ENCODE measurements at regions not wholly inside any gene's neighbourhood (a gene's known extent, or its start where the extent isn't known, plus 50 kb on each side); places are given as distances from the start of the nearest gene placed in this dataset.
"Not testable (repeated sequence)": the region's sequence is repeated elsewhere in the genome, so short reads cannot be mapped to it uniquely, and the experiment has no call there.

DNA sequence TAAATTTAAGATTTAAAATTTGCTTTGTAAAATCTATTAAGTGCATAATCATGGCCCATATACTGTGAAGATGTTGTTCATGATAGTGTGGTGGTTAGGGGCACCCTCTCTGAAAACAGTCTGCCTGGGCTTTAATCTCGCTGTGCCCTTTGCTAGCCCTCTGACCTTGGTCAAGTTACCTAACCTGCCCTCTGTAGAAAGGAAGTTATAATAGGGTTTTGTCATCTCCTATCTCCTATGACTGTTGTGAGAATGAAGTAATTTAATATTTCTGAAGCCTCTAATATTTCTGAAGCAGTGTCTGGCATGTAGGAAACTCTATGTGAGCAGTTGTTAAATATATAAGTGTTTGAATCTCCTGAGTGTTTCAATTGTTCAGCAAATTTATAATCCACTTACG is 116.6 kb upstream of the IVNS1ABP start:
- no peak for DNase-seq
- no peaks in the 10 kb centered on the region for H3K4me1 Mint-ChIP-seq
- H3K27me3 Mint-ChIP-seq, result no peaks in the 10 kb centered on the region
- no peak overlapping the region for H3K4me3 Mint-ChIP-seq
- H3K36me3 Mint-ChIP-seq (ENCODE audit: low read depth), result no peaks in the 10 kb centered on the region
- H3K27ac Mint-ChIP-seq, result no peak overlapping the region
- ATAC-seq, result no peak
- no peaks in the 10 kb centered on the region for H3K9me3 ChIP-seq (ENCODE audit: control insufficient read depth, low read length, poor library complexity, severe bottlenecking)

- no peak overlapping the region for H3K4me3 Mint-ChIP-seq
- H3K36me3 Mint-ChIP-seq (ENCODE audit: low read depth), result no peaks in the 10 kb centered on the region
- DNase-seq (no peak), ATAC-seq (no peak)
- no peaks in the 10 kb centered on the region for H3K9me3 ChIP-seq (ENCODE audit: control insufficient read depth, low read length, poor library complexity, severe bottlenecking)
- H3K27ac Mint-ChIP-seq, result no peak overlapping the region
- H3K27me3 Mint-ChIP-seq, result no peaks in the 10 kb centered on the region
- H3K4me1 Mint-ChIP-seq, result no peaks in the 10 kb centered on the region
These were observed 115.9 kb upstream of the IVNS1ABP start for GRCh38 chr1:185432948-185433347.

GRCh38 chr1:185431612-185432011 is 114.6 kb upstream of the IVNS1ABP start:
- DNase-seq (no peak), ATAC-seq (no peak)
- Mint-ChIP-seq H3K27ac (no peak overlapping the region), H3K36me3 (ENCODE audit: low read depth) (no peaks in the 10 kb centered on the region), H3K4me1 (no peaks in the 10 kb centered on the region), H3K27me3 (no peaks in the 10 kb centered on the region), H3K4me3 (no peak overlapping the region)
- no peaks in the 10 kb centered on the region for H3K9me3 ChIP-seq (ENCODE audit: control insufficient read depth, low read length, poor library complexity, severe bottlenecking)

DNA sequence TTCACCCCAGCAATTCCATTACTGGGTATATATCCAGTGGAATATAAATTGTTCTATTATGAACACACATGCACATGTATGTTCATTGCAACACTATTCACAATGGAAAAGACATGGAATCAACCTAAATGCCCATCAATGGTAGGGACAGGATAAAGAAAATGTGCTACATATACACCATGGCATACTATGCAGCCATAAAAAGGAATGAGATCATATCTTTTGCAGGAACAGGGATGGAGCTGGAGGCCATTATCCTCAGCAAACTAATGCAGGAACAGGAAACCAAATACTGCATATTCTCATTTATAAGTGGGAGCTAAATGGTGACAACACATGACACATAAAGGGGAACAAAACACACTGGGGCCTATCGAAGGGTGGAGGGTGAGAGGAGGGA is 112.6 kb upstream of the IVNS1ABP start:
- not testable (repeated sequence) for H3K27ac Mint-ChIP-seq

GRCh38 chr1:185427776-185428175 is 110.7 kb upstream of the IVNS1ABP start:
- Mint-ChIP-seq H3K27me3 (no peaks in the 10 kb centered on the region), H3K4me3 (no peak overlapping the region), H3K4me1 (peaks cover 3% of the 10 kb centered on the region), H3K27ac (no peak overlapping the region), H3K36me3 (ENCODE audit: low read depth) (no peaks in the 10 kb centered on the region)
- no peak for DNase-seq
- H3K9me3 ChIP-seq (ENCODE audit: control insufficient read depth, low read length, poor library complexity, severe bottlenecking), result no peaks in the 10 kb centered on the region
- no peak for ATAC-seq

More for the DNA sequence above, 112.6 kb upstream of the IVNS1ABP start:
- not testable (repeated sequence) for H3K36me3 Mint-ChIP-seq (ENCODE audit: low read depth); H3K4me3 Mint-ChIP-seq; ATAC-seq; H3K4me1 Mint-ChIP-seq; H3K9me3 ChIP-seq (ENCODE audit: control insufficient read depth, low read length, poor library complexity, severe bottlenecking); H3K27me3 Mint-ChIP-seq; DNase-seq

DNA sequence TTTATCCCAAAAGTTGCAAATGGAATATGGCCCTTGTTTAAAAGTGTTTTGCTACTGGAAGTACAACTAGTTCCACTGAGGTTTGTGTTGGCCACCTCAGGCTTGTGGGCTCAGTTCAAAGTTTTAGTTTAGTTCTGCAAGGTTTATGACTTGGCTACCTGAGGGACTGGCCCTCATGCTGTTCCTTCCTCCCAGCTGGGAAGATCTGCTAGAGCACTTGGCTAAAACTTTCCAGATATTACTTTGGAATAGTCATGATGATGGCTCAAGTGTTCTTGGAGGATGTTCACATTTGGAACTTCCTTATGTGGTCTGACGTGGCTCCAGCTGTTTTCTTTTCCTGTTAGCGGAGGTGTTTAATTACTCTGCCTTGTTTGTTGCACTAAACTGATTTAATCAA is 110.2 kb upstream of the IVNS1ABP start:
- DNase-seq, result no peak
- H3K9me3 ChIP-seq (ENCODE audit: control insufficient read depth, low read length, poor library complexity, severe bottlenecking), result no peaks in the 10 kb centered on the region
- Mint-ChIP-seq H3K27me3 (no peaks in the 10 kb centered on the region), H3K4me3 (no peak overlapping the region), H3K4me1 (peaks cover 3% of the 10 kb centered on the region), H3K36me3 (ENCODE audit: low read depth) (no peaks in the 10 kb centered on the region), H3K27ac (no peak overlapping the region)
- no peak for ATAC-seq

GRCh38 chr1:185426848-185427247 is 109.8 kb upstream of the IVNS1ABP start:
- Mint-ChIP-seq H3K27ac (no peak overlapping the region), H3K36me3 (ENCODE audit: low read depth) (no peaks in the 10 kb centered on the region)

DNA sequence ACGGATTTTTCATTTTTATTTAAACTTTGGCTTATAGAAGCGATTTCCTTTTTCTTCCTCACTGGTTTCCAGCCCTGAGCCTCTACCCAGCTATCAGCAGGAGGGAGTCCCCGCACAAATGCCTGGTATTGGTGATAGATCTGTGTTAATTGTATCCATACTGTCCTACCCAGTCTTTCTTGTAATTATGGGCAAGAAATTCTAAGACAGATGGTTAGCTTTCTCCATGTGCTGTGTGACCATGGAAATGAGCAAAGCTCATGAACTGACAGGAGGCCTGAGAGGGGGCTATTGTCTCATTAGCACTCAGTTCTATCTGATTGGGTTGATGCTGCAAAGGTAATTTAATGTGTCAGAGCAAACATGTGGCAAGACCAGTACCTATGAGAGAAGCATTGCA is 108.1 kb upstream of the IVNS1ABP start:
- H3K4me1 Mint-ChIP-seq, result peaks cover 17% of the 10 kb centered on the region
- H3K36me3 Mint-ChIP-seq (ENCODE audit: low read depth), result no peaks in the 10 kb centered on the region
- no peaks in the 10 kb centered on the region for H3K27me3 Mint-ChIP-seq
- DNase-seq, result no peak
- ATAC-seq, result no peak
- no peaks in the 10 kb centered on the region for H3K9me3 ChIP-seq (ENCODE audit: control insufficient read depth, low read length, poor library complexity, severe bottlenecking)
- no peak overlapping the region for H3K4me3 Mint-ChIP-seq
- H3K27ac Mint-ChIP-seq, result no peak overlapping the region

More at GRCh38 chr1:185426848-185427247, 109.8 kb upstream of the IVNS1ABP start:
- H3K9me3 ChIP-seq (ENCODE audit: control insufficient read depth, low read length, poor library complexity, severe bottlenecking), result no peaks in the 10 kb centered on the region
- Mint-ChIP-seq H3K27me3 (no peaks in the 10 kb centered on the region), H3K4me3 (no peak overlapping the region), H3K4me1 (peaks cover 3% of the 10 kb centered on the region)
- DNase-seq (no peak), ATAC-seq (no peak)

DNA sequence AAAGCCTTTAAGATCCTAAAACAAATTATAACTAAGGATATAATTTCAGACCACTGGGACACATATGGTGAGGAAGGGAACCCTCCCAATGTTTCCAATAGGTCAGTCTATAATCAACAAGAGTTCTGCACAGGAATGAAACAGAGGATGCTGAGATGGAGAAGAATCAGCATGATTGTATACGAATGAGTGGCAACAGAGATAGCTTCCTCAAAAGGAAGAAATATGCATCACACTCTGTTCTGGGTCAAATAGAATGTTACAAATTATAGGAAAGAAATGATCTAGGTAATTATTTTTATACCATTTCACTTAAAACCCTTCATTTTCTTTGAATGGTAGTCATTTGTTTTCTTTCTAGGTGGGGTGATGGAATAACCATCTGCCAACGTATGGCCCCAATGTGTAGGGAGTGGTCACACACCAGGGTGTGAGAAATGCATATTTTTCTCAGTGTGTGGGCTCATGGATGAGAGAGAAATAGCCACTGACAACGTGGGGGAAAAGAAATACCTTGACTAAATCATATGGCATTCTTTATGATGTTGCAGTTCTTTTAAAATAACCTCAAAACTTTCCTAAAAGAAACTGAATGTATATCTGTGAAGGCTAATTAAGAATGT is 104.6 kb upstream of the IVNS1ABP start:
- Mint-ChIP-seq H3K36me3 (ENCODE audit: low read depth) (no peaks in the 10 kb centered on the region), H3K4me3 (no peak overlapping the region), H3K27ac (peak overlapping the region; percentile 66), H3K27me3 (no peaks in the 10 kb centered on the region), H3K4me1 (peaks cover 17% of the 10 kb centered on the region)
- no peaks in the 10 kb centered on the region for H3K9me3 ChIP-seq (ENCODE audit: control insufficient read depth, low read length, poor library complexity, severe bottlenecking)
- DNase-seq (no peak), ATAC-seq (no peak)

DNA sequence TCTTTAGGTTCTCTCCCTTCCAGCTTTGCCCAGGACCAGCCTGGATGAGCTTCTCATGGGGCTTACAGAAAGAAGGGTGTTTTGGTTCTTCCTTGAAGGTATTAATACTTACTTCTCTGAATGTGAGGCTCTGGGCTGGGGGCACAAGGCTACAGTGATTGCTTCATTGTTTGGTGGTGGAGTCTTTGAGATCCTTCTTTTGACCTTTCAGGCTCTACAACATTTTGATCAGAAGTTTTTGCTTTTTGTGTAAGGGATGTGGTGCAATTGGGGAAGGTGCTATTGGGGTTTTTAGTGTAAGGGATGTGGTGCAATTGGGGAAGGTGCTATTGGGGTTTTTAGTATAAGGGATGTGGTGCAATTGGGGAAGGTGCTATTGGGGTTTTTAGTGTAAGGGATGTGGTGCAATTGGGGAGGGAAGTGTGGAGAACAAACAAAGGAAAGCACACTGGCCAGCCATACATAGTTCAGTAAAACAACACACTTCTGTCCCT is 103.6 kb upstream of the IVNS1ABP start:
- no peaks in the 10 kb centered on the region for H3K27me3 Mint-ChIP-seq
- no peaks in the 10 kb centered on the region for H3K9me3 ChIP-seq (ENCODE audit: control insufficient read depth, low read length, poor library complexity, severe bottlenecking)
- peaks cover 14% of the 10 kb centered on the region for H3K4me1 Mint-ChIP-seq
- H3K36me3 Mint-ChIP-seq (ENCODE audit: low read depth), result no peaks in the 10 kb centered on the region
- ATAC-seq, result peak; percentile 93
- H3K4me3 Mint-ChIP-seq, result no peak overlapping the region
- H3K27ac Mint-ChIP-seq, result peak overlapping the region; percentile 66
- DNase-seq, result no peak

GRCh38 chr1:185419718-185420117 is 102.7 kb upstream of the IVNS1ABP start:
- DNase-seq (no peak), ATAC-seq (no peak)
- Mint-ChIP-seq H3K27ac (peak overlapping the region; percentile 66), H3K36me3 (ENCODE audit: low read depth) (no peaks in the 10 kb centered on the region), H3K27me3 (no peaks in the 10 kb centered on the region), H3K4me1 (peaks cover 14% of the 10 kb centered on the region), H3K4me3 (no peak overlapping the region)
- H3K9me3 ChIP-seq (ENCODE audit: control insufficient read depth, low read length, poor library complexity, severe bottlenecking), result no peaks in the 10 kb centered on the region

- Mint-ChIP-seq H3K4me1 (peaks cover 14% of the 10 kb centered on the region), H3K4me3 (no peak overlapping the region), H3K36me3 (ENCODE audit: low read depth) (no peaks in the 10 kb centered on the region), H3K27ac (no peak overlapping the region), H3K27me3 (no peaks in the 10 kb centered on the region)
- no peaks in the 10 kb centered on the region for H3K9me3 ChIP-seq (ENCODE audit: control insufficient read depth, low read length, poor library complexity, severe bottlenecking)
- no peak for ATAC-seq
- no peak for DNase-seq
These were observed 101.4 kb upstream of the IVNS1ABP start for GRCh38 chr1:185418472-185418871.

DNA sequence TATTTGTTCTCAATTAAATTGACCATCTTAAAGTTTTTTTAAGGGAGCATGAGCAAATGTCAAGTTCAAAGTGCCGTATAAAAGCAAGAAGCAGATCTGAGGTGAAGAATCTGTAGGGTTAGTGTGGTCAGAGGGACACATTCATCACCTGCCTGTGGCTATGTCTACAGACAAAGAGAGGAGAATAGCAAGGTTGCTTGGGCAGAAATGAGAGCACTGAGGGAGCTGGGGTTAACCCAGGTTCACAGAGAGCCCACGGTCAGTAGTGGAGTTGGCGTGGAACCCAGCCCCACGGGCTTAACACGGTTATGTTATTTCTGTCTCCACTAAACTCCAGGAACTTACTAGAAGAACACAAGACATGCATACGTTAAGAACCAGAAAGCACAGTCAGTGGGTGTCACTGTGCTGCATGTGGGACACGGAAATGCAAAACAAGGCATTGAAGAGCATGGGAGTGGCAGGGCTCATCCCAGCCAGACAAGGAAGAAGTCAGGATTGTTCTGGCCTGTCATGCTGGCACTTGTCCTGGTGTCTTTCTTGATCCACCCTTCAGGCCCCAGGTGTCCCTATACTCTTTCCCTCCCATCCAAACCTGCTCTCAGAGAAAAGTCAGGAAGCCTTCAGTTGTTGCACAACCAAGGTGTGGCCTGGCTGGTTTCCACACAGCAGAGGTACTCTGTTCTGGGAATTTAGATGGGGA is 95.5 kb upstream of the IVNS1ABP start:
- Mint-ChIP-seq H3K4me3 (no peak overlapping the region), H3K4me1 (peaks cover 7% of the 10 kb centered on the region), H3K36me3 (ENCODE audit: low read depth) (peaks cover 2% of the 10 kb centered on the region), H3K27ac (no peak overlapping the region), H3K27me3 (peaks cover 5% of the 10 kb centered on the region)
- ATAC-seq (no peak), DNase-seq (no peak)
- H3K9me3 ChIP-seq (ENCODE audit: control insufficient read depth, low read length, poor library complexity, severe bottlenecking), result no peaks in the 10 kb centered on the region

Data from T-helper 17 cell (primary cell).